ENCODE measurements at regions not wholly inside any gene's neighbourhood (a gene's known extent, or its start where the extent isn't known, plus 50 kb on each side); places are given as distances from the start of the nearest gene placed in this dataset.

- H3K4me1 ChIP-seq (ENCODE audit: control insufficient read depth, insufficient read depth, low read length) = no peaks in the 10 kb centered on the region
- H3K27me3 ChIP-seq (ENCODE audit: control insufficient read depth, insufficient read depth, low read length) = no peaks in the 10 kb centered on the region
- no peaks in the 10 kb centered on the region for H3K9me3 ChIP-seq (ENCODE audit: control insufficient read depth, insufficient read depth, low read depth, low read length)
- no peaks in the 10 kb centered on the region for H3K36me3 ChIP-seq (ENCODE audit: control insufficient read depth, insufficient read depth, low read length)
- H3K4me3 ChIP-seq (ENCODE audit: low read depth, low read length) = no peak overlapping the region
- H3K27ac ChIP-seq (ENCODE audit: low read depth, low read length) = no peak overlapping the region
- no peak overlapping the region for H3K9ac ChIP-seq (ENCODE audit: low read length)
Measured at GRCh38 chr7:115271332-115272235, 349.7 kb downstream of the MDFIC start.

GRCh38 chr7:115269486-115269885, 347.6 kb downstream of the MDFIC start:
- no peak overlapping the region for H3K9ac ChIP-seq (ENCODE audit: low read length)
- no peaks in the 10 kb centered on the region for H3K27me3 ChIP-seq (ENCODE audit: control insufficient read depth, insufficient read depth, low read length)
- H3K27ac ChIP-seq (ENCODE audit: low read depth, low read length) = no peak overlapping the region
- no peaks in the 10 kb centered on the region for H3K36me3 ChIP-seq (ENCODE audit: control insufficient read depth, insufficient read depth, low read length)
- H3K4me1 ChIP-seq (ENCODE audit: control insufficient read depth, insufficient read depth, low read length) = no peaks in the 10 kb centered on the region
- H3K4me3 ChIP-seq (ENCODE audit: low read depth, low read length) = no peak overlapping the region
- no peaks in the 10 kb centered on the region for H3K9me3 ChIP-seq (ENCODE audit: control insufficient read depth, insufficient read depth, low read depth, low read length)

GRCh38 chr7:115267503-115267902, 345.6 kb downstream of the MDFIC start:
- H3K27ac ChIP-seq (ENCODE audit: low read depth, low read length) = no peak overlapping the region
- no peaks in the 10 kb centered on the region for H3K27me3 ChIP-seq (ENCODE audit: control insufficient read depth, insufficient read depth, low read length)
- H3K9ac ChIP-seq (ENCODE audit: low read length) = no peak overlapping the region
- H3K4me3 ChIP-seq (ENCODE audit: low read depth, low read length) = no peak overlapping the region
- no peaks in the 10 kb centered on the region for H3K4me1 ChIP-seq (ENCODE audit: control insufficient read depth, insufficient read depth, low read length)
- no peaks in the 10 kb centered on the region for H3K9me3 ChIP-seq (ENCODE audit: control insufficient read depth, insufficient read depth, low read depth, low read length)
- H3K36me3 ChIP-seq (ENCODE audit: control insufficient read depth, insufficient read depth, low read length) = no peaks in the 10 kb centered on the region

- Histone ChIP-seq H3K9ac (ENCODE audit: low read length) (no peak overlapping the region), H3K36me3 (ENCODE audit: control insufficient read depth, insufficient read depth, low read length) (no peaks in the 10 kb centered on the region), H3K27ac (ENCODE audit: low read depth, low read length) (no peak overlapping the region), H3K4me1 (ENCODE audit: control insufficient read depth, insufficient read depth, low read length) (no peaks in the 10 kb centered on the region), H3K4me3 (ENCODE audit: low read depth, low read length) (no peak overlapping the region), H3K9me3 (ENCODE audit: control insufficient read depth, insufficient read depth, low read depth, low read length) (no peaks in the 10 kb centered on the region), H3K27me3 (ENCODE audit: control insufficient read depth, insufficient read depth, low read length) (no peaks in the 10 kb centered on the region)
Measured at GRCh38 chr7:115260381-115260780, 338.5 kb downstream of the MDFIC start.

- Histone ChIP-seq H3K9me3 (ENCODE audit: control insufficient read depth, insufficient read depth, low read depth, low read length) (no peaks in the 10 kb centered on the region), H3K36me3 (ENCODE audit: control insufficient read depth, insufficient read depth, low read length) (no peaks in the 10 kb centered on the region), H3K27ac (ENCODE audit: low read depth, low read length) (no peak overlapping the region), H3K27me3 (ENCODE audit: control insufficient read depth, insufficient read depth, low read length) (no peaks in the 10 kb centered on the region), H3K4me1 (ENCODE audit: control insufficient read depth, insufficient read depth, low read length) (no peaks in the 10 kb centered on the region), H3K4me3 (ENCODE audit: low read depth, low read length) (no peak overlapping the region), H3K9ac (ENCODE audit: low read length) (no peak overlapping the region)
Measured at GRCh38 chr7:115252461-115252860, 330.6 kb downstream of the MDFIC start.

GRCh38 chr7:115249080-115249479, 327.2 kb downstream of the MDFIC start:
- H3K4me1 ChIP-seq (ENCODE audit: control insufficient read depth, insufficient read depth, low read length) = no peaks in the 10 kb centered on the region
- peaks cover 8% of the 10 kb centered on the region; the same call in 1 of the 2 replicates for H3K9me3 ChIP-seq (ENCODE audit: control insufficient read depth, insufficient read depth, low read depth, low read length)

GRCh38 chr7:115241151-115241550, 319.3 kb downstream of the MDFIC start:
- H3K27ac ChIP-seq (ENCODE audit: low read depth, low read length) = no peak overlapping the region
- H3K9ac ChIP-seq (ENCODE audit: low read length) = no peak overlapping the region
- no peaks in the 10 kb centered on the region for H3K27me3 ChIP-seq (ENCODE audit: control insufficient read depth, insufficient read depth, low read length)
- no peaks in the 10 kb centered on the region for H3K36me3 ChIP-seq (ENCODE audit: control insufficient read depth, insufficient read depth, low read length)
- no peaks in the 10 kb centered on the region for H3K4me1 ChIP-seq (ENCODE audit: control insufficient read depth, insufficient read depth, low read length)
- H3K4me3 ChIP-seq (ENCODE audit: low read depth, low read length) = no peak overlapping the region
- peaks cover 5% of the 10 kb centered on the region; the same call in 1 of the 2 replicates for H3K9me3 ChIP-seq (ENCODE audit: control insufficient read depth, insufficient read depth, low read depth, low read length)

More at GRCh38 chr7:115249080-115249479, 327.2 kb downstream of the MDFIC start:
- H3K27ac ChIP-seq (ENCODE audit: low read depth, low read length) = no peak overlapping the region
- H3K9ac ChIP-seq (ENCODE audit: low read length) = no peak overlapping the region
- H3K36me3 ChIP-seq (ENCODE audit: control insufficient read depth, insufficient read depth, low read length) = no peaks in the 10 kb centered on the region
- H3K27me3 ChIP-seq (ENCODE audit: control insufficient read depth, insufficient read depth, low read length) = no peaks in the 10 kb centered on the region
- H3K4me3 ChIP-seq (ENCODE audit: low read depth, low read length) = no peak overlapping the region

GRCh38 chr7:115240242-115240641, 318.3 kb downstream of the MDFIC start:
- Histone ChIP-seq H3K4me3 (ENCODE audit: low read depth, low read length) (no peak overlapping the region), H3K9ac (ENCODE audit: low read length) (no peak overlapping the region), H3K4me1 (ENCODE audit: control insufficient read depth, insufficient read depth, low read length) (no peaks in the 10 kb centered on the region), H3K27ac (ENCODE audit: low read depth, low read length) (no peak overlapping the region), H3K9me3 (ENCODE audit: control insufficient read depth, insufficient read depth, low read depth, low read length) (peaks cover 13% of the 10 kb centered on the region), H3K36me3 (ENCODE audit: control insufficient read depth, insufficient read depth, low read length) (no peaks in the 10 kb centered on the region), H3K27me3 (ENCODE audit: control insufficient read depth, insufficient read depth, low read length) (no peaks in the 10 kb centered on the region)

- no peak overlapping the region for H3K9ac ChIP-seq (ENCODE audit: low read length)
Measured at GRCh38 chr7:115235075-115235474, 313.2 kb downstream of the MDFIC start.

GRCh38 chr7:115233809-115234208, 311.9 kb downstream of the MDFIC start:
- no peak overlapping the region for H3K9ac ChIP-seq (ENCODE audit: low read length)
- H3K9me3 ChIP-seq (ENCODE audit: control insufficient read depth, insufficient read depth, low read depth, low read length) = peaks cover 9% of the 10 kb centered on the region
- H3K27me3 ChIP-seq (ENCODE audit: control insufficient read depth, insufficient read depth, low read length) = peaks cover 21% of the 10 kb centered on the region
- no peak overlapping the region for H3K27ac ChIP-seq (ENCODE audit: low read depth, low read length)
- H3K4me1 ChIP-seq (ENCODE audit: control insufficient read depth, insufficient read depth, low read length) = peaks cover 27% of the 10 kb centered on the region; the same call in 1 of the 2 replicates
- no peak overlapping the region for H3K4me3 ChIP-seq (ENCODE audit: low read depth, low read length)
- no peaks in the 10 kb centered on the region for H3K36me3 ChIP-seq (ENCODE audit: control insufficient read depth, insufficient read depth, low read length)

More at GRCh38 chr7:115235075-115235474, 313.2 kb downstream of the MDFIC start:
- H3K4me3 ChIP-seq (ENCODE audit: low read depth, low read length) = no peak overlapping the region
- no peak overlapping the region for H3K27ac ChIP-seq (ENCODE audit: low read depth, low read length)
- H3K27me3 ChIP-seq (ENCODE audit: control insufficient read depth, insufficient read depth, low read length) = peaks cover 8% of the 10 kb centered on the region; the same call in 1 of the 2 replicates
- H3K36me3 ChIP-seq (ENCODE audit: control insufficient read depth, insufficient read depth, low read length) = no peaks in the 10 kb centered on the region
- H3K4me1 ChIP-seq (ENCODE audit: control insufficient read depth, insufficient read depth, low read length) = peaks cover 17% of the 10 kb centered on the region; the same call in 1 of the 2 replicates
- peaks cover 9% of the 10 kb centered on the region for H3K9me3 ChIP-seq (ENCODE audit: control insufficient read depth, insufficient read depth, low read depth, low read length)

GRCh38 chr7:115232041-115232440, 310.1 kb downstream of the MDFIC start:
- Histone ChIP-seq H3K9me3 (ENCODE audit: control insufficient read depth, insufficient read depth, low read depth, low read length) (peaks cover 9% of the 10 kb centered on the region), H3K9ac (ENCODE audit: low read length) (no peak overlapping the region), H3K4me3 (ENCODE audit: low read depth, low read length) (no peak overlapping the region), H3K4me1 (ENCODE audit: control insufficient read depth, insufficient read depth, low read length) (peaks cover 29% of the 10 kb centered on the region; the same call in 1 of the 2 replicates), H3K27ac (ENCODE audit: low read depth, low read length) (no peak overlapping the region; the same call in 1 of the 2 replicates), H3K36me3 (ENCODE audit: control insufficient read depth, insufficient read depth, low read length) (no peaks in the 10 kb centered on the region), H3K27me3 (ENCODE audit: control insufficient read depth, insufficient read depth, low read length) (peaks cover 38% of the 10 kb centered on the region)

All from HUES6 (cell line).